ENCODE measurements at regions not wholly inside any gene's neighbourhood (a gene's known extent, or its start where the extent isn't known, plus 50 kb on each side); places are given as distances from the start of the nearest gene placed in this dataset.

DNA sequence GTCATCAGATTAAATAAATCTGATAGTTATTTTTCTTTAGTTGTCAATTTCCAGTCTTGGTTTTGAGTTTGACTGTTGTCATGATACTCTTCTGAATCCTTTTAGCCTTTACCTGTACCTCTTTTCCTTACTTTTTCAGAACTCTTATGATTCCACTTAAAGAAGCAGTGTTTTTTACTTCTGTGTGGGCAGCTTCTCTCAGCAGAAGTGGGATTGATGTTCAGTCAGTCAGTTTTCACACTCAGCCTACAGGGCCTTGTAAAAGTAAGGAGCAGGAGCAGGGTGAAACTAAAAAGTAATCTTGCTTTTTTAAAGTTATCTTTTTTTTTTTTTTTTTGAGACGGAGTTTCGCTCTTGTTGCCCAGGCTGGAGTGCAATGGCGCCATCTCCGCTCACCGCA, 75.1 kb downstream of the HAUS1 start:
- TF ChIP-seq, protein P1, sequence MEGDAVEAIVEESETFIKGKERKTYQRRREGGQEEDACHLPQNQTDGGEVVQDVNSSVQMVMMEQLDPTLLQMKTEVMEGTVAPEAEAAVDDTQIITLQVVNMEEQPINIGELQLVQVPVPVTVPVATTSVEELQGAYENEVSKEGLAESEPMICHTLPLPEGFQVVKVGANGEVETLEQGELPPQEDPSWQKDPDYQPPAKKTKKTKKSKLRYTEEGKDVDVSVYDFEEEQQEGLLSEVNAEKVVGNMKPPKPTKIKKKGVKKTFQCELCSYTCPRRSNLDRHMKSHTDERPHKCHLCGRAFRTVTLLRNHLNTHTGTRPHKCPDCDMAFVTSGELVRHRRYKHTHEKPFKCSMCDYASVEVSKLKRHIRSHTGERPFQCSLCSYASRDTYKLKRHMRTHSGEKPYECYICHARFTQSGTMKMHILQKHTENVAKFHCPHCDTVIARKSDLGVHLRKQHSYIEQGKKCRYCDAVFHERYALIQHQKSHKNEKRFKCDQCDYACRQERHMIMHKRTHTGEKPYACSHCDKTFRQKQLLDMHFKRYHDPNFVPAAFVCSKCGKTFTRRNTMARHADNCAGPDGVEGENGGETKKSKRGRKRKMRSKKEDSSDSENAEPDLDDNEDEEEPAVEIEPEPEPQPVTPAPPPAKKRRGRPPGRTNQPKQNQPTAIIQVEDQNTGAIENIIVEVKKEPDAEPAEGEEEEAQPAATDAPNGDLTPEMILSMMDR (conservative IDR thresholded peaks at IDR 0.05): no peak
- TF ChIP-seq ZFX (IDR thresholded peaks at IDR 0.05): no peak

Measured in C4-2B (cell line).